Smooth muscle cell (in vitro differentiated cells): ENCODE measurements at regions not wholly inside any gene's neighbourhood (a gene's known extent, or its start where the extent isn't known, plus 50 kb on each side); places are given as distances from the start of the nearest gene placed in this dataset.

Experiments used
- DNase-seq: peaks from one replicate; lab custom pipeline; 2025; ENCODE audit not compliant: unreplicated experiment; lab: John Stamatoyannopoulos, UW
- H2AFZ ChIP-seq: fragments of 200-600 bp; sonication (generic); 2 replicates; pipeline ENCODE4 v1.6.0; 2016; ENCODE audit warnings: antibody characterized with exemption, low read depth, mild to moderate bottlenecking
- H3F3A ChIP-seq: fragments of 200-600 bp; sonication (generic); 2 replicates; pipeline ENCODE4 v1.6.0; 2017; ENCODE audit warnings: antibody characterized with exemption, low read depth
- H3K27ac ChIP-seq: fragments of 200-600 bp; sonication (generic); 2 replicates; pipeline ENCODE4 v1.5.1; 2016; ENCODE audit warnings: low read depth, mild to moderate bottlenecking
- H3K27me3 ChIP-seq: fragments of 200-600 bp; sonication (generic); 2 replicates; pipeline ENCODE4 v1.6.1; 2016; ENCODE audit warnings: low read depth, mild to moderate bottlenecking
- H3K36me3 ChIP-seq: fragments of 200-600 bp; sonication (generic); 2 replicates; pipeline ENCODE4 v1.5.1; 2016; ENCODE audit warnings: low read depth
- H3K4me1 ChIP-seq: fragments of 200-600 bp; sonication (generic); 2 replicates; pipeline ENCODE4 v1.5.1; 2016; ENCODE audit warnings: low read depth
- H3K4me2 ChIP-seq: fragments of 200-600 bp; sonication (generic); 2 replicates; pipeline ENCODE4 v1.6.0; 2016; ENCODE audit warnings: mild to moderate bottlenecking
- H3K4me3 ChIP-seq: fragments of 200-600 bp; sonication (generic); 2 replicates; pipeline ENCODE4 v1.5.1; 2016; ENCODE audit warnings: mild to moderate bottlenecking
- H3K79me2 ChIP-seq: fragments of 200-600 bp; sonication (generic); 2 replicates; pipeline ENCODE4 v1.6.0; 2016; ENCODE audit warnings: low read depth, mild to moderate bottlenecking
- H3K9ac ChIP-seq: fragments of 200-600 bp; sonication (generic); 2 replicates; pipeline ENCODE4 v1.6.0; 2016; ENCODE audit warnings: low read depth
- H3K9me3 ChIP-seq: fragments of 200-600 bp; sonication (generic); replicated peaks from 2 replicates; pipeline ENCODE4 v1.5.1; 2016; ENCODE audit warnings: low read depth
- H4K20me1 ChIP-seq: fragments of 200-600 bp; sonication (generic); 2 replicates; pipeline ENCODE4 v1.6.0; 2016; ENCODE audit warnings: low read depth
- CTCF ChIP-seq: fragments of 200-600 bp; sonication (generic); IDR thresholded peaks from 2 replicates; pipeline ENCODE4 v1.5.1; 2017; ENCODE audit warnings: borderline replicate concordance, mild to moderate bottlenecking, antibody characterized with exemption; ENCODE audit not compliant: insufficient read depth, poor library complexity, severe bottlenecking
- WGBS: methylation state at CpG from one replicate; pipeline ENCODE4 v1.1.7; 2016; ENCODE audit warnings: low lambda C conversion rate; 5-methylcytosine and 5-hydroxymethylcytosine counted together

GRCh38 chr17:14016858-14017257 lies 52.4 kb upstream of the COX10 start:
- Histone ChIP-seq H2AFZ (no peak overlapping the region), H3K27ac (no peak overlapping the region), H3K36me3 (no peaks in the 10 kb centered on the region), H3K9me3 (no peaks in the 10 kb centered on the region), H3K4me3 (no peak overlapping the region), H3F3A (no peaks in the 10 kb centered on the region), H3K79me2 (no peaks in the 10 kb centered on the region), H3K4me1 (no peaks in the 10 kb centered on the region), H3K9ac (no peak overlapping the region), H4K20me1 (no peaks in the 10 kb centered on the region), H3K27me3 (peaks cover 11% of the 10 kb centered on the region), H3K4me2 (no peak overlapping the region)
- 96% methylated on average over 3 of the region's 3 CpGs for WGBS
- DNase-seq, result no peak
- no peak for TF ChIP-seq CTCF

GRCh38 chr17:14019186-14019956 lies 49.9 kb upstream of the COX10 start:
- Histone ChIP-seq H3F3A (no peaks in the 10 kb centered on the region), H3K4me3 (no peak overlapping the region), H3K36me3 (no peaks in the 10 kb centered on the region), H3K4me1 (no peaks in the 10 kb centered on the region), H3K9me3 (no peaks in the 10 kb centered on the region), H4K20me1 (no peaks in the 10 kb centered on the region), H3K9ac (no peak overlapping the region), H2AFZ (no peak overlapping the region), H3K27me3 (no peaks in the 10 kb centered on the region), H3K79me2 (no peaks in the 10 kb centered on the region), H3K27ac (peak overlapping the region; percentile 38), H3K4me2 (peak overlapping the region; percentile 59)
- 56% methylated on average over 9 of the region's 9 CpGs for WGBS
- DNase-seq, result no peak
- TF ChIP-seq CTCF, result no peak
